ENCODE measurements at regions not wholly inside any gene's neighbourhood (a gene's known extent, or its start where the extent isn't known, plus 50 kb on each side); places are given as distances from the start of the nearest gene placed in this dataset.

DNA sequence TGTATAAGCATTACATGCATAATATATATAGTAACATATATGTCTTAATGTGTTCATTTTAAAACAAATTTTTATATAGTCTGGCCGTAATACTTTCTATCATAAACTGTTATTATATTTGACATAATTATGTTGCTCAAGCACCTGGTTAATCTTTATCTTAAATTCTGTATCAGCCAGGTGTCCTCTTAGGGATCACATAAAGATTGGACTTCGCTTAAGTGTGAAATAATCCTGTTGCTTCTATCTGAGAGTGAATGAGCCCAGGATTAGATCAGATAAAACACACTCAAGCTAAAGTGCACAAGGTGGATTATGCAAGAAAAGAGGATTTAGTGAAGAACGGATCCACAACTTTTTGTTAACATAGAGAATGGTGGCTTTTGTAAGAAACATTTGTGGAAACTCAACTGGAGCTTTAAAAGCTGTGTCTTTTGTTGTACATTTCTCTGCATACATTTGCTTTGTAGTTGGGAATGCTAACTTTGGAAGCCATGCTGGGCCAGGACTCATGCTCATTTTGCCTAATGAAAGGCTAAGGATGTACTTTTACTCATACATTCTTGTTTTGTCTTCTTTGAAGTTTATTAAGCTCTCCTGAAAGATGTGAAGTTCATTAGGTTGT is 437.8 kb downstream of the ZIC1 start:
- Histone ChIP-seq H3K27me3 (no peaks in the 10 kb centered on the region), H3K4me1 (no peaks in the 10 kb centered on the region), H3K4me3 (ENCODE audit: low read depth, low read length) (no peak overlapping the region), H3K36me3 (no peaks in the 10 kb centered on the region), H3K9me3 (no peaks in the 10 kb centered on the region)
- DNase-seq: no peak
- TF ChIP-seq, protein P1, sequence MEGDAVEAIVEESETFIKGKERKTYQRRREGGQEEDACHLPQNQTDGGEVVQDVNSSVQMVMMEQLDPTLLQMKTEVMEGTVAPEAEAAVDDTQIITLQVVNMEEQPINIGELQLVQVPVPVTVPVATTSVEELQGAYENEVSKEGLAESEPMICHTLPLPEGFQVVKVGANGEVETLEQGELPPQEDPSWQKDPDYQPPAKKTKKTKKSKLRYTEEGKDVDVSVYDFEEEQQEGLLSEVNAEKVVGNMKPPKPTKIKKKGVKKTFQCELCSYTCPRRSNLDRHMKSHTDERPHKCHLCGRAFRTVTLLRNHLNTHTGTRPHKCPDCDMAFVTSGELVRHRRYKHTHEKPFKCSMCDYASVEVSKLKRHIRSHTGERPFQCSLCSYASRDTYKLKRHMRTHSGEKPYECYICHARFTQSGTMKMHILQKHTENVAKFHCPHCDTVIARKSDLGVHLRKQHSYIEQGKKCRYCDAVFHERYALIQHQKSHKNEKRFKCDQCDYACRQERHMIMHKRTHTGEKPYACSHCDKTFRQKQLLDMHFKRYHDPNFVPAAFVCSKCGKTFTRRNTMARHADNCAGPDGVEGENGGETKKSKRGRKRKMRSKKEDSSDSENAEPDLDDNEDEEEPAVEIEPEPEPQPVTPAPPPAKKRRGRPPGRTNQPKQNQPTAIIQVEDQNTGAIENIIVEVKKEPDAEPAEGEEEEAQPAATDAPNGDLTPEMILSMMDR (IDR thresholded peaks at IDR 0.05; ENCODE audit: low read depth, low read length): no peak

DNA sequence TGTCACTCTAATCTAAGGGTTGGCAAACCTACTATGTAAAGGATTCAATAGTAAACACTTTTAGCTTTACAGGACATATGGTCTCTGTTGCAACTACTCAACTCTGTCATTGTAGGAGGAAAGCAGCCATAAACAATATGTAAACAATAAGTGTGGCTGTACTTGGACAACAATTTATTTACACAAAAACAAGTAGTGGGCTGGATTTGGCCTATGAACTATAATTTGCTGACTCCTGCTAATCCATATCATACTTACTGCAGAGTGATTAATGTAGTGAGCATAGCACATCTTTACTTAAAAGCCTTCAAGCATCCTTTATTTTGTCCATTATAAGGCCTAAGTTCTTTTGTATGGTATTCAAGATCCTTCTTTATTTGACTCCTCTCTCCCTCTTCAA is 441.9 kb downstream of the ZIC1 start:
- Histone ChIP-seq H3K9me3 (no peaks in the 10 kb centered on the region), H3K27me3 (no peaks in the 10 kb centered on the region), H3K4me3 (ENCODE audit: low read depth, low read length) (no peak overlapping the region), H3K4me1 (no peaks in the 10 kb centered on the region), H3K36me3 (no peaks in the 10 kb centered on the region)
- TF ChIP-seq, protein P1 (IDR thresholded peaks at IDR 0.05; ENCODE audit: low read depth, low read length): no peak
- DNase-seq: no peak

DNA sequence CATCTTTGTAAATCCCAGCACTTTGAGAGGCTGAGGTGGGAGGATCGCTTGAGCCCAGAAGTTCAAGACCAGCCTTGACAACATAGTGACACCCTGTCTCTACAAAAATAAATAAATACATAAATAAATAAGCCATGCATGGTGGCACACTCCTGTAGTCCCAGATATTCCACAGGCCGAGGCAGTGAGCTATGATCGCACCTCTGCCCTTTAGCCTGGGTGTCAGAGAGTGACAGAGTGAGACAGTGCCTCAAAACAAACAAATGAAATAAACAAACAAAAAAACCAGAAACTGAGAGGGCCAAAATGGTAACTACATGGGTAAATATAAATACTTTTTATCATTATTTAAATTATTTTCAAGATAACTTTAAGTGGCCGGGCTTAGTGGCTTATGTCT is 445.4 kb downstream of the ZIC1 start:
- Histone ChIP-seq H3K4me3 (ENCODE audit: low read depth, low read length) (no peak overlapping the region), H3K9me3 (no peaks in the 10 kb centered on the region), H3K27me3 (no peaks in the 10 kb centered on the region), H3K36me3 (no peaks in the 10 kb centered on the region), H3K4me1 (no peaks in the 10 kb centered on the region)
- DNase-seq: no peak
- TF ChIP-seq, protein P1 (IDR thresholded peaks at IDR 0.05; ENCODE audit: low read depth, low read length): no peak

DNA sequence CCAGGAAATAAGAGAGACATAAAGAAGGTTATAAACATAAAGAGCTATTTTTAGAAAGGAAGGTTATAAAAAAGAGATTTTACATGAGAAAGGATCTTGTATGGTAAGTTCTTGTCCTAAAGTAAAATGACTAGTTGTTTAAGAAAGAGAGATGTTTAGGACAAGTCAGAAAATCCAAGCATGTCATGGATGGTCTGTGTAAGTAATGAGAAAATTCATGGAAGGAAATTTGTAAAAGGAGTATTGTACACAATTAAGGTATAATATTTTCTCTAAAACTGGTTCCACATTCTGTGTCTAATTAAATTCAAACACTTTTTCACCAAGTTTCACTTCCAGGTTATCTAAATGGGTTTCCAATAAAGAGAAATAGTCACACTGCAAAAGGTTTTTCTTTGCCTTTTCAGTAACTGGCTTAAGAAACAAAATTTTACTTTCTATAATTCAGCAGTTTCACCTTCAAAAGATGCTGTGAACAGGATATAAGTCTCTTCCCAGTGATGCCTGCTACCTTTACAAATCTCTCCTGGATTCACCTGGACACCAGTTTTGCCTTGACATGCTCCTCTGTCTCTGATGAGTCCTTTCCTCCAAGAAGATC is 455.7 kb downstream of the ZIC1 start:
- Histone ChIP-seq H3K4me3 (ENCODE audit: low read depth, low read length) (no peak overlapping the region), H3K9me3 (no peaks in the 10 kb centered on the region), H3K36me3 (no peaks in the 10 kb centered on the region), H3K4me1 (no peaks in the 10 kb centered on the region), H3K27me3 (no peaks in the 10 kb centered on the region)
- DNase-seq: no peak
- TF ChIP-seq, protein P1 (IDR thresholded peaks at IDR 0.05; ENCODE audit: low read depth, low read length): no peak

DNA sequence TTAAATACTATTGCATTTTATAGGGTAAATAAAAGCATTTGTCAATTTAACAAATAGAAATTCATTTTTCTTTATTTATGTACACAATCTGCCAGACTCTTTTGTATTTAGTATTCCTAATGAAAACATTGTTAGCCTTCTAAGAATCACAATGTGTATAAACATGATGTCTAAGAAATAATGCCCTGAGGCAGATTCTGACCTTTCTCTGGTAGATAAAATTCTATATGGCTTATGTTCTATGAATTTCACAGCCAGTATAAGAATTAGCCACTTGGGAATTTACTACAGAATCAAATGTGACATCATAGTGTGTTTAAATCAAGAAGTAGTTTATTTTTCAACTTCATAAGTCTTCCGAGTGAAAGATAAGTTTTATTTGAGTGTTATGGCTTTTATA is 457.4 kb downstream of the ZIC1 start:
- TF ChIP-seq, protein P1 (IDR thresholded peaks at IDR 0.05; ENCODE audit: low read depth, low read length): no peak
- DNase-seq: no peak
- no peaks in the 10 kb centered on the region for H3K4me1 ChIP-seq
- no peaks in the 10 kb centered on the region for H3K27me3 ChIP-seq
- no peaks in the 10 kb centered on the region for H3K9me3 ChIP-seq
- H3K36me3 ChIP-seq: no peaks in the 10 kb centered on the region
- no peak overlapping the region for H3K4me3 ChIP-seq (ENCODE audit: low read depth, low read length)

DNA sequence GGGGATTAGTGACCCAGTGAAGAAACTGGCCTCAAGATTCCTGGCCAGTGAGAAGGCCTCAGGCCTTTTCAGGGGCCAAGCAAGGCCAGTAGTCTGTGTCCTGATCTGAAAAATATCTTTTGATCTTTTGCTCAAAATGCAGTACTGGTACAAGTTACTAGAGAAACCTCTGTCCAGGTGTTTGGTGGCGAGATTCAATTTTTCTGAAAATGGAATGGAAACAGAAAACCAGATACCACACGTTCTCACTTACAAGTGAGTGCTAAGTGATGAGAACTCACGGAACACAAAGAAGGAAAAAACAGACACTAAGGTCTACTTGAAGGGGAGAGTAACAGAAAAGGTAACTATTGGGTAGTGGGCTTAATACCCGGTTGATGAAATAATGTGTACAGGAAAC is 463.4 kb downstream of the ZIC1 start:
- TF ChIP-seq, protein P1 (IDR thresholded peaks at IDR 0.05; ENCODE audit: low read depth, low read length): no peak
- Histone ChIP-seq H3K4me3 (ENCODE audit: low read depth, low read length) (no peak overlapping the region), H3K4me1 (no peaks in the 10 kb centered on the region), H3K36me3 (no peaks in the 10 kb centered on the region), H3K27me3 (no peaks in the 10 kb centered on the region), H3K9me3 (no peaks in the 10 kb centered on the region)
- no peak for DNase-seq
